OCI-LY7 (cell line): ENCODE measurements at regions not wholly inside any gene's neighbourhood (a gene's known extent, or its start where the extent isn't known, plus 50 kb on each side); places are given as distances from the start of the nearest gene placed in this dataset.

Experiments
- BruUV-seq: library from RNA; stranded (reverse); fragments of 400-500 nt; replicated peaks from 2 replicates; lab custom pipeline; 2021; lab: Mats Ljungman, UMichigan
- CTCF ChIA-PET: fragments of 300-600 bp; sonication (Branson Sonifier 250); formaldehyde crosslinking; loops from one replicate; lab custom pipeline; 2022; ENCODE audit warnings: antibody characterized with exemption; ENCODE audit not compliant: unreplicated experiment; lab: Charles Lee
- POLR2A ChIA-PET: fragments of 300-600 bp; sonication (Branson Sonifier 250); formaldehyde crosslinking; loops from one replicate; lab custom pipeline; 2022; ENCODE audit warnings: antibody characterized with exemption; lab: Charles Lee
- DNase-seq: peaks from one replicate; pipeline ENCODE4 v3.0.0-alpha.2; 2015; ENCODE audit warnings: low spot score
- H2AFZ ChIP-seq: fragments of 200-600 bp; sonication (generic), shearing (Covaris generic); 2 replicates; pipeline ENCODE4 v1.6.1; 2014; ENCODE audit warnings: mild to moderate bottlenecking, antibody characterized with exemption, low read length, moderate library complexity
- H3K27ac ChIP-seq: fragments of 200-600 bp; sonication (generic); 2 replicates; pipeline ENCODE4 v1.5.1; 2014; ENCODE audit warnings: mixed run types, low read depth, mild to moderate bottlenecking, moderate library complexity, low read length, inconsistent platforms; ENCODE audit not compliant: poor library complexity, severe bottlenecking
- H3K36me3 ChIP-seq: fragments of 200-600 bp; sonication (generic); 2 replicates; pipeline ENCODE4 v1.6.1; 2014; ENCODE audit warnings: mild to moderate bottlenecking, antibody characterized with exemption, low read length, moderate library complexity, mixed read lengths; ENCODE audit not compliant: insufficient read depth
- H3K4me1 ChIP-seq: fragments of 200-600 bp; sonication (generic); 2 replicates; pipeline ENCODE4 v1.5.1; 2014; ENCODE audit warnings: mild to moderate bottlenecking, low read length; ENCODE audit not compliant: insufficient read depth, poor library complexity, severe bottlenecking
- H3K4me2 ChIP-seq: fragments of 200-600 bp; sonication (generic); 2 replicates; pipeline ENCODE4 v1.6.1; 2014; ENCODE audit warnings: mild to moderate bottlenecking, low read length
- H3K4me3 ChIP-seq: fragments of 200-600 bp; sonication (generic); 2 replicates; pipeline ENCODE4 v1.5.1; 2014; ENCODE audit warnings: mild to moderate bottlenecking, low read depth, low read length; ENCODE audit not compliant: poor library complexity, severe bottlenecking
- H3K79me2 ChIP-seq: fragments of 200-600 bp; sonication (generic); 2 replicates; pipeline ENCODE4 v1.6.1; 2016; ENCODE audit warnings: low read depth, mild to moderate bottlenecking, low read length, moderate library complexity, mixed read lengths; ENCODE audit not compliant: insufficient read depth
- H3K9me2 ChIP-seq: fragments of 200-600 bp; sonication (generic); 2 replicates; pipeline ENCODE4 v1.6.1; 2016; ENCODE audit warnings: mild to moderate bottlenecking, low read length, mixed read lengths; ENCODE audit not compliant: insufficient read depth
- H3K9me3 ChIP-seq: fragments of 200-600 bp; sonication (generic); 2 replicates; pipeline ENCODE4 v1.6.1; 2014; ENCODE audit warnings: mild to moderate bottlenecking, mixed run types, low read length, mixed read lengths
- H4K20me1 ChIP-seq: fragments of 200-600 bp; sonication (generic); 2 replicates; pipeline ENCODE4 v1.6.1; 2014; ENCODE audit warnings: mild to moderate bottlenecking, antibody characterized with exemption, low read length, moderate library complexity, mixed read lengths; ENCODE audit not compliant: insufficient read depth
- CTCF ChIP-seq: fragments of 200-600 bp; sonication (generic); conservative IDR thresholded peaks from 2 replicates; pipeline ENCODE4 v1.5.1; 2014; ENCODE audit warnings: mild to moderate bottlenecking, antibody characterized with exemption, low read length, moderate library complexity, mixed read lengths
- EZH2phosphoT487 ChIP-seq: fragments of 200-600 bp; sonication (generic); IDR thresholded peaks from 2 replicates; pipeline ENCODE4 v1.6.1; 2018; ENCODE audit warnings: low read depth, borderline replicate concordance, mild to moderate bottlenecking, mixed run types, antibody characterized with exemption, low read length, moderate library complexity, mixed read lengths
- intact Hi-C: fragments of 100-400 bp; cut with micrococcal nuclease; formaldehyde crosslinking; loops from one replicate; pipeline ENCODE4 v1.10.0; 2022; ENCODE audit not compliant: unreplicated experiment

GRCh38 chr9:2338777-2339365, 282.7 kb upstream of the VLDLR start:
- no TSS peak for BruUV-seq

GRCh38 chr9:2339416-2339815, 282.2 kb upstream of the VLDLR start:
- ChIA-PET POLR2A (no interaction called here), CTCF (no interaction called here)
- H3K4me1 ChIP-seq, result no peaks in the 10 kb centered on the region
- no peak overlapping the region for H3K4me2 ChIP-seq
- H3K4me3 ChIP-seq, result no peak overlapping the region
- intact Hi-C loops, result no loop called here
- no TSS peak for BruUV-seq
- no peaks in the 10 kb centered on the region for H3K79me2 ChIP-seq
- DNase-seq, result no peak
- H3K9me3 ChIP-seq, result no peaks in the 10 kb centered on the region
- no peaks in the 10 kb centered on the region for H3K9me2 ChIP-seq
- H3K36me3 ChIP-seq, result no peaks in the 10 kb centered on the region
- TF ChIP-seq EZH2phosphoT487 (no peak), CTCF (no peak)
- no peaks in the 10 kb centered on the region for H4K20me1 ChIP-seq
- no peak overlapping the region for H2AFZ ChIP-seq
- no peak overlapping the region for H3K27ac ChIP-seq

More at GRCh38 chr9:2338777-2339365, 282.7 kb upstream of the VLDLR start:
- Histone ChIP-seq H3K4me2 (no peak overlapping the region), H3K9me3 (no peaks in the 10 kb centered on the region), H3K36me3 (no peaks in the 10 kb centered on the region), H2AFZ (no peak overlapping the region), H3K4me3 (no peak overlapping the region), H3K9me2 (no peaks in the 10 kb centered on the region), H4K20me1 (no peaks in the 10 kb centered on the region), H3K4me1 (no peaks in the 10 kb centered on the region), H3K79me2 (no peaks in the 10 kb centered on the region), H3K27ac (no peak overlapping the region)
- CTCF ChIA-PET, result no interaction called here
- intact Hi-C loops, result no loop called here
- no peak for TF ChIP-seq EZH2phosphoT487
- no peak for TF ChIP-seq CTCF
- POLR2A ChIA-PET, result no interaction called here
- DNase-seq, result no peak

GRCh38 chr9:2340046-2340760, 281.4 kb upstream of the VLDLR start:
- Histone ChIP-seq H3K36me3 (no peaks in the 10 kb centered on the region), H4K20me1 (no peaks in the 10 kb centered on the region), H3K79me2 (no peaks in the 10 kb centered on the region), H3K27ac (no peak overlapping the region), H2AFZ (no peak overlapping the region), H3K4me3 (no peak overlapping the region), H3K9me3 (no peaks in the 10 kb centered on the region), H3K4me1 (no peaks in the 10 kb centered on the region), H3K9me2 (no peaks in the 10 kb centered on the region), H3K4me2 (no peak overlapping the region)
- DNase-seq, result no peak
- intact Hi-C loops, result no loop called here
- CTCF ChIA-PET, result no interaction called here
- TF ChIP-seq EZH2phosphoT487, result no peak
- no peak for TF ChIP-seq CTCF
- no TSS peak for BruUV-seq
- POLR2A ChIA-PET, result interaction anchor here (1.2 kb wide), 1 partner anchor 22 kb away, joined by 4 read pairs; no protein-coding TSS in a partner anchor
